Naive thymus-derived CD4-positive, alpha-beta T cell (primary cell): ENCODE measurements at regions not wholly inside any gene's neighbourhood (a gene's known extent, or its start where the extent isn't known, plus 50 kb on each side); places are given as distances from the start of the nearest gene placed in this dataset.
"Not testable (repeated sequence)": the region's sequence is repeated elsewhere in the genome, so short reads cannot be mapped to it uniquely, and the experiment has no call there.

ENCODE experiments used
- ATAC-seq: fragments of 150-1000 bp; cut with Tn5 transposase; 2 replicates; pipeline ENCODE4 v1.10.0; 2021; ENCODE audit warnings: mild to moderate bottlenecking, moderate library complexity
- CTCF ChIA-PET: fragments of 350-600 bp; sonication (Branson Sonifier 250); formaldehyde crosslinking; loops from one replicate; lab custom pipeline; 2021; ENCODE audit warnings: antibody characterized with exemption; lab: Charles Lee
- POLR2A ChIA-PET: fragments of 350-600 bp; sonication (Branson Sonifier 250); formaldehyde crosslinking; loops from one replicate; lab custom pipeline; 2021; ENCODE audit warnings: antibody characterized with exemption, inconsistent platforms; lab: Charles Lee
- DNase-seq, 9 donors: peaks; one replicate each; pipeline versions ENCODE4 v3.0.0 to v3.0.0-alpha.2; 2020 to 2022; ENCODE audit warnings: mixed read lengths in 1 of 9
- H3K27ac ChIP-seq: one replicate; pipeline ENCODE4 v1.7.0; 2013; ENCODE audit warnings: mild to moderate bottlenecking, low read depth, low read length, moderate library complexity
- H3K27me3 ChIP-seq, 2 donors: one replicate each; pipeline ENCODE4 v1.7.0; 2013; ENCODE audit warnings: low read length in 2 of 2, mild to moderate bottlenecking in 2 of 2, moderate library complexity in 2 of 2; ENCODE audit not compliant: control insufficient read depth in 2 of 2, insufficient read depth in 2 of 2
- H3K36me3 ChIP-seq, 3 experiments: 1 replicate in 2 of 3; 2 replicates in 1 of 3; pipeline ENCODE4 v1.7.0; 2013; ENCODE audit warnings: low read length in 3 of 3, mild to moderate bottlenecking in 3 of 3, moderate library complexity in 1 of 3; ENCODE audit not compliant: insufficient read depth in 3 of 3, control insufficient read depth in 2 of 3
- H3K4me1 ChIP-seq, 2 donors: one replicate each; pipeline ENCODE4 v1.7.0; 2013; ENCODE audit warnings: low read length in 2 of 2, mild to moderate bottlenecking in 2 of 2, moderate library complexity in 1 of 2; ENCODE audit not compliant: control insufficient read depth in 2 of 2, insufficient read depth in 2 of 2
- H3K4me3 ChIP-seq: 2 replicates; pipeline ENCODE4 v1.7.0; 2013; ENCODE audit warnings: mild to moderate bottlenecking, low read length
- H3K9me3 ChIP-seq, 3 experiments: 1 replicate in 2 of 3; 2 replicates in 1 of 3; pipeline ENCODE4 v1.7.0; 2013; ENCODE audit warnings: low read length in 3 of 3; ENCODE audit not compliant: control insufficient read depth in 2 of 3
- H3K27ac Mint-ChIP-seq, 9 donors: one replicate each; pipeline ENCODE4 v1.8.0; 2020 to 2022; ENCODE audit warnings: mixed read lengths in 9 of 9, mild to moderate bottlenecking in 8 of 9, moderate library complexity in 5 of 9, inconsistent platforms in 2 of 9
- H3K27me3 Mint-ChIP-seq, 5 donors: one replicate each; pipeline ENCODE4 v1.8.0; 2021 to 2022; ENCODE audit warnings: mixed read lengths in 5 of 5, mild to moderate bottlenecking in 1 of 5
- H3K36me3 Mint-ChIP-seq, 5 donors: one replicate each; pipeline ENCODE4 v1.8.0; 2020 to 2022; ENCODE audit warnings: mixed read lengths in 5 of 5, mild to moderate bottlenecking in 3 of 5, inconsistent platforms in 1 of 5
- H3K4me1 Mint-ChIP-seq, 7 donors: one replicate each; pipeline ENCODE4 v1.8.0; 2020 to 2022; ENCODE audit warnings: mixed read lengths in 7 of 7, mild to moderate bottlenecking in 3 of 7, inconsistent platforms in 1 of 7
- H3K4me3 Mint-ChIP-seq, 10 donors: one replicate each; pipeline ENCODE4 v1.8.0; 2020 to 2022; ENCODE audit warnings: mild to moderate bottlenecking in 10 of 10, mixed read lengths in 10 of 10, moderate library complexity in 6 of 10, inconsistent platforms in 2 of 10
- H3K9me3 Mint-ChIP-seq, 11 donors: one replicate each; pipeline ENCODE4 v1.8.0; 2020 to 2022; ENCODE audit warnings: mixed read lengths in 11 of 11, mild to moderate bottlenecking in 4 of 11, inconsistent platforms in 1 of 11, moderate library complexity in 1 of 11
- intact Hi-C, 2 donors: fragments of 100-400 bp; cut with micrococcal nuclease; formaldehyde crosslinking; loops; one replicate each; pipeline ENCODE4 v1.15.1; 2023

DNA sequence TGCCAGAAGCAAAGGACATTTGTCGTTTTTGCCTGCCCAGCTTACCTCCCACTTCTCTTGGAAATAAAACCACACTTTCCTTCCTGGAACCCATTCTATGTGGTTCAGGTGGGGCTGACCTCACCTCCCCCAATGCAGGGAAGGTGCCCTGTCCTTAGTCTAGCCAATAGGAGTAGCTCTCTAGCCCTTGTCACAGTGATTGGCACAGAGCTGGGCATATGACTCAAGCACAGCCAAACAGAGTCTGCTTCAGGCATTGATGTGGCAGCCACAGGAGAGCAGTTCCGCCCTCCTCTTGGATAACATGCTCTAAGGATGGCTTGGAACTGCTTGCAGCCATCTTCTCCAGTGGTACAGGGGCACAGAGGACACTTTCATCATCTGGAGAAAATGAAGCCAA is 134.0 kb downstream of the LRIG2 start:
- ChIA-PET CTCF (no interaction called here), POLR2A (no interaction called here)
- DNase-seq (no peak), ATAC-seq (no peak)
- no peaks in the 10 kb centered on the region for H3K36me3 ChIP-seq
- no peak overlapping the region for H3K4me3 Mint-ChIP-seq
- no peak overlapping the region for H3K27ac ChIP-seq
- H3K4me1 ChIP-seq: no peaks in the 10 kb centered on the region
- intact Hi-C loops: no loop called here
- H3K27me3 Mint-ChIP-seq: peaks cover 13 to 36% (median 34%) of the 10 kb centered on the region in 5 donors
- H3K27ac Mint-ChIP-seq: no peak overlapping the region
- H3K4me1 Mint-ChIP-seq: peaks cover 0 to 1% (median 0%) of the 10 kb centered on the region in 7 donors
- peaks cover 0 to 1% (median 0%) of the 10 kb centered on the region in 11 donors for H3K9me3 Mint-ChIP-seq
- no peaks in the 10 kb centered on the region for H3K36me3 Mint-ChIP-seq
- no peaks in the 10 kb centered on the region for H3K9me3 ChIP-seq
- no peak overlapping the region for H3K4me3 ChIP-seq
- H3K27me3 ChIP-seq: no peaks in the 10 kb centered on the region

DNA sequence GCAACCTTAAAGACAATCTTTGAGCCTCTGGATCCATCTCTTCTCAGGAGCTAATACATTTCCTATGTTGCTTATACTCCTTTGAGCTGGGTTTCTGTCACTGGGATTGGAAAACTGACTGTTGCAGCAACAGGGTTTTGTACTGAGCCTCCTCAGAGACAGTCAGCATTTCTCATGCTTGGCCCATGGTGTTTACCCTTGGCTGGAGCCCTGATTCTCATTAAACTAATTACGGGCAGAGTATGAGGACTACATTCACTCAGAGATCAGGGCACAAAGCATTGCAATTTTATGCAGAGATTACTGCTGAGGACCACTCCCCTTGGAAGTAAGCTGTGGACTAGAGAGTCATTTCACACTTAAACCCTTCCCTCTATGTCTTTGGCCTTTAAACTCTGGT is 134.5 kb downstream of the LRIG2 start:
- Mint-ChIP-seq H3K4me1 (peaks cover 0 to 1% (median 0%) of the 10 kb centered on the region in 7 donors), H3K27me3 (peaks cover 13 to 37% (median 36%) of the 10 kb centered on the region in 5 donors), H3K27ac (no peak overlapping the region), H3K36me3 (no peaks in the 10 kb centered on the region), H3K9me3 (peaks cover 0 to 1% (median 0%) of the 10 kb centered on the region in 11 donors), H3K4me3 (no peak overlapping the region)
- DNase-seq (no peak), ATAC-seq (no peak)
- CTCF ChIA-PET: no interaction called here
- H3K9me3 ChIP-seq: no peaks in the 10 kb centered on the region
- no peaks in the 10 kb centered on the region for H3K36me3 ChIP-seq
- H3K4me3 ChIP-seq: no peak overlapping the region
- H3K27ac ChIP-seq: no peak overlapping the region
- intact Hi-C loops: no loop called here
- POLR2A ChIA-PET: no interaction called here
- no peaks in the 10 kb centered on the region for H3K27me3 ChIP-seq
- no peaks in the 10 kb centered on the region for H3K4me1 ChIP-seq

DNA sequence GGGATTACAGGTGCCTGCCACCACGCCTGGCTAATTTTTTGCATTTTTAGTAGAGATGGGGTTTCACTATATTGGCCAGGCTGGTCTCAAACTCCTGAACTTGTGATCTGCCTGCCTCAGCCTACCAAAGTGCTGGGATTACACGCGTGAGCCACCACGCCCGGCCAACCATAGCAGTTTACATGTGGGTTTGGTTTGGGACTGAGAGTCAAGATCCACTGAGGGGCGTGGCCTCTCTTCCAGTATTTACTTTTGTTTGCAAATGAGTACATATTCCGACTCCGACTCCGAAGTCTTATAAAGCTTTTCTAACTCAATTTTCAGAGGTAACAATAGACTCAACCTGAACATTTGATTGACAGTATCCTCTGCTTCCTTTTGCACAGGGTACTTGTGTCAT is 135.4 kb downstream of the LRIG2 start:
- H3K9me3 ChIP-seq, H3K36me3 Mint-ChIP-seq, DNase-seq, intact Hi-C loops, H3K27me3 ChIP-seq, H3K36me3 ChIP-seq, POLR2A ChIA-PET, H3K9me3 Mint-ChIP-seq, CTCF ChIA-PET, ATAC-seq, H3K4me3 ChIP-seq, H3K27ac Mint-ChIP-seq, H3K27ac ChIP-seq, H3K4me1 Mint-ChIP-seq, H3K4me1 ChIP-seq, H3K4me3 Mint-ChIP-seq: not testable (repeated sequence)
- H3K27me3 Mint-ChIP-seq: peaks cover 13 to 37% (median 36%) of the 10 kb centered on the region in 5 donors

DNA sequence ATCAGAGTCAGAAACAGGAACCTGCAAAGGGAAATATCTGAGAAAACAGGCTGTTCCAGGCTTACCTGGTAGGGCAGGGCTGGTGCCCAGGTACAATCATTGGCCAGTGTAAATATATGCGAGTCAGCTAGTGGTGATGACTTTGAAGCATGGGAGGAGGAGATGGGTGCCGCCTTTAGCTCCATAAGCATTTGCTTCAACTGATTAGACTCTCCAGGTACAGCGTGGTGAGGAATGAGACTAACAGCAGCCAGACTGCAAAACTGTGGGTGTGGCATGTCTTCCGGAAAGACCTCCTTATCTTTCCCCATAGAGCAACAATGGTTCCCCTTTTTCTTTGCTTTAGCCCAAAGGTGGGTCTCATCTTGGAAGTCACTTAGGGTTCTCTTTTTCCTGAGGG is 137.2 kb downstream of the LRIG2 start:
- intact Hi-C loops: no loop called here
- H3K27me3 ChIP-seq: no peaks in the 10 kb centered on the region
- Mint-ChIP-seq H3K27me3 (peaks cover 13 to 32% (median 29%) of the 10 kb centered on the region in 5 donors), H3K27ac (no peak overlapping the region), H3K4me1 (peaks cover 0 to 1% (median 0%) of the 10 kb centered on the region in 7 donors), H3K4me3 (no peak overlapping the region), H3K9me3 (peaks cover 0 to 12% (median 4%) of the 10 kb centered on the region in 11 donors), H3K36me3 (peaks cover 0 to 5% (median 0%) of the 10 kb centered on the region in 5 donors)
- ATAC-seq: no peak
- POLR2A ChIA-PET: no interaction called here
- H3K4me3 ChIP-seq: no peak overlapping the region
- no peaks in the 10 kb centered on the region for H3K36me3 ChIP-seq
- no peaks in the 10 kb centered on the region for H3K4me1 ChIP-seq
- no peak overlapping the region for H3K27ac ChIP-seq
- no peak for DNase-seq
- CTCF ChIA-PET: no interaction called here
- no peaks in the 10 kb centered on the region for H3K9me3 ChIP-seq

DNA sequence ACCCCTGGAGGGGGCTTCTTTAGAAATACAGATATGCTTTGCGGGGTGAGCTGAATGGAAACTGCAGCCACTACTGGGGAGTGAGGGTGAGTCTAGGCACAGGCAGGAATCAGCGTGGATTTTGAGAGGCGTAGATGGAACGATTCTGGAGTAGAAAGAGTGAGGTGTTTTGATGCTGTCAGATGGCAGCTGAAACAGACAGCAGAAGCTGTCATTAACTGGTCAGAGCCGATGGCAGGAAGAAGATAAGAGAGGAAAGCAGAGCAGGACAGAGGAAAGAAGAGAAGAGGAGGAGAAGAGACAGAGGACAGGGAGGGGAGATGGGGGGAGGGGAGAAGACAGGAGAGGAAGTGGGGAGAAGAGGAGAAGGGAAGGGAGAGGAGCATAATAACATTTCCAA is 138.5 kb downstream of the LRIG2 start:
- H3K4me1 ChIP-seq: no peaks in the 10 kb centered on the region
- Mint-ChIP-seq H3K36me3 (peaks cover 0 to 11% (median 0%) of the 10 kb centered on the region in 5 donors), H3K4me3 (no peak overlapping the region), H3K4me1 (peaks cover 0 to 1% (median 0%) of the 10 kb centered on the region in 7 donors), H3K9me3 (peaks cover 0 to 19% (median 6%) of the 10 kb centered on the region in 11 donors), H3K27ac (no peak overlapping the region), H3K27me3 (peaks cover 13 to 30% (median 26%) of the 10 kb centered on the region in 5 donors)
- no peak for ATAC-seq
- DNase-seq: no peak
- ChIA-PET POLR2A (no interaction called here), CTCF (interaction anchor here (0.6 kb wide), 1 partner anchor 84 kb away, joined by 3 read pairs; no protein-coding TSS in a partner anchor)
- no peaks in the 10 kb centered on the region for H3K27me3 ChIP-seq
- H3K27ac ChIP-seq: no peak overlapping the region
- no peaks in the 10 kb centered on the region for H3K36me3 ChIP-seq
- intact Hi-C loops: no loop called here
- H3K4me3 ChIP-seq: no peak overlapping the region
- H3K9me3 ChIP-seq: no peaks in the 10 kb centered on the region

DNA sequence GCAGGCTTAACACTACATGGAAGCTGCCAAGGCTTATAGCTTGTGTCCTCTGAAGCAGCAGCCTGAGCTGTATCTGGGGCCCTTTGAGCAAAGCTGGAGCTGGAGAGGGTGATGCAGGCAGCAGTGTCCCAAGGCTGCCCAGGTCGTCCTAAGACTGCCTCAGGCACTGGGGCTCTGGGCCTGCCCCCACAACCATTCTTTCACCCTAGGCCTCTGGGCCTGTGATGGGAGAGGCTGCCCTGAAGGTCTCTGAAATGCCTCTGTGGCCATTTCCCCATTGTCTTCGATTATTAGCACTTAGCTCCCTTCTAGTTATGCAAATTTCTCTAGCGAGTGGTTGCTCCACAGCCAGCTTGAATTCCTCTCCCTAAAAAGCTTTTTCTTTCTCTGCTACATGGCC is 142.0 kb downstream of the LRIG2 start:
- CTCF ChIA-PET: interaction anchor here (1.1 kb wide), 1 partner anchor 73 kb away, joined by 3 read pairs; no protein-coding TSS in a partner anchor
- H3K9me3 ChIP-seq: no peaks in the 10 kb centered on the region
- Mint-ChIP-seq H3K4me3 (no peak overlapping the region), H3K9me3 (peaks cover 0 to 19% (median 6%) of the 10 kb centered on the region in 11 donors), H3K4me1 (peaks cover 0 to 1% (median 0%) of the 10 kb centered on the region in 7 donors), H3K27ac (no peak overlapping the region), H3K36me3 (peaks cover 0 to 11% (median 0%) of the 10 kb centered on the region in 5 donors), H3K27me3 (peaks cover 0 to 18% (median 9%) of the 10 kb centered on the region in 5 donors)
- H3K4me3 ChIP-seq: no peak overlapping the region
- no peaks in the 10 kb centered on the region for H3K4me1 ChIP-seq
- ATAC-seq: no peak
- POLR2A ChIA-PET: no interaction called here
- no peaks in the 10 kb centered on the region for H3K27me3 ChIP-seq
- no peak overlapping the region for H3K27ac ChIP-seq
- intact Hi-C loops: no loop called here
- H3K36me3 ChIP-seq: no peaks in the 10 kb centered on the region
- no peak for DNase-seq

DNA sequence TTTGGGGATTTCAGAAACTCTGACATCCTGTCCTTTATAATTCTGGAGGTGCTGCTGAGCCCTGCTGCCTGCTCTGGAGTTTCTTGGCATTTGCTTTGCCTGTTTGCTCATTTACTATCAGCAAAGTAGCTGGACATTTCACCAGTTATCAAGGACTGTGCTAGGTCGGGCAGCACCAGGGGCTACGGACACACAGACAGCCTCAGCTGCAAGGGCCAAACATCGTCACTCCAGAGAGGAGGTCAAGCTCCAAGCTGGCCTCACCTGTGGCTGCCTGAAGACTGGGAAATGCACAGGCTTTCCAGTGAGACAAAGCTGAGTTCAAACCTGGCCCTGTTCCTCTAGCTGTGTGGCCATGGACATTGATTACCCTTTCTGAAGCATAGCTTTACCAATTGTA is 143.7 kb downstream of the LRIG2 start:
- intact Hi-C loops: no loop called here

More for the DNA sequence above, 143.7 kb downstream of the LRIG2 start:
- Histone ChIP-seq H3K9me3 (no peaks in the 10 kb centered on the region), H3K27me3 (no peaks in the 10 kb centered on the region), H3K4me3 (no peak overlapping the region), H3K4me1 (no peaks in the 10 kb centered on the region), H3K36me3 (no peaks in the 10 kb centered on the region), H3K27ac (no peak overlapping the region)
- DNase-seq: no peak
- Mint-ChIP-seq H3K27me3 (peaks cover 0 to 7% (median 0%) of the 10 kb centered on the region in 5 donors), H3K36me3 (peaks cover 0 to 11% (median 0%) of the 10 kb centered on the region in 5 donors), H3K27ac (no peak overlapping the region), H3K4me3 (no peak overlapping the region), H3K9me3 (peaks cover 0 to 19% (median 6%) of the 10 kb centered on the region in 11 donors), H3K4me1 (no peaks in the 10 kb centered on the region)
- POLR2A ChIA-PET: no interaction called here
- no peak for ATAC-seq
- CTCF ChIA-PET: no interaction called here
